ENCODE measurements at regions not wholly inside any gene's neighbourhood (a gene's known extent, or its start where the extent isn't known, plus 50 kb on each side); places are given as distances from the start of the nearest gene placed in this dataset.

DNA sequence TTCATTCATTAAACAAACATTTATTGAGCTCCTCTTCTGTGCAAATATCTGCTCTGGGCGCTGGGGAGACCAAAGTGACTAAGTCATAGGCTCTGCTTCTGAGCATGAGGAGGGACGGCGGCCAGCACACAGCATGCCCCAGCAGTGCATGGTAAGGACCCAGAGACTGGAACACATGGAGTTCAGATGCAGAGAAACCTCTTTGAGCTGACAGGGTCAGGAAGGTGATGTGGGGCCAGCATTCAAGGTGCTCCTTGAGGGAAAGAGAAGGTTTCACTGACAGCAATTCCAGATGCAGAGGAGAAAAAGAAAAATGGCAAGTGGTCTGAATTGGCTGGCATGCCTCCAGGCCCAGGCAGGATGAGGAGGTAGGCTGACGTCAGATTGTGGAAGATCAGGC is 234.5 kb downstream of the UACA start:
- TF ChIP-seq, protein P1, sequence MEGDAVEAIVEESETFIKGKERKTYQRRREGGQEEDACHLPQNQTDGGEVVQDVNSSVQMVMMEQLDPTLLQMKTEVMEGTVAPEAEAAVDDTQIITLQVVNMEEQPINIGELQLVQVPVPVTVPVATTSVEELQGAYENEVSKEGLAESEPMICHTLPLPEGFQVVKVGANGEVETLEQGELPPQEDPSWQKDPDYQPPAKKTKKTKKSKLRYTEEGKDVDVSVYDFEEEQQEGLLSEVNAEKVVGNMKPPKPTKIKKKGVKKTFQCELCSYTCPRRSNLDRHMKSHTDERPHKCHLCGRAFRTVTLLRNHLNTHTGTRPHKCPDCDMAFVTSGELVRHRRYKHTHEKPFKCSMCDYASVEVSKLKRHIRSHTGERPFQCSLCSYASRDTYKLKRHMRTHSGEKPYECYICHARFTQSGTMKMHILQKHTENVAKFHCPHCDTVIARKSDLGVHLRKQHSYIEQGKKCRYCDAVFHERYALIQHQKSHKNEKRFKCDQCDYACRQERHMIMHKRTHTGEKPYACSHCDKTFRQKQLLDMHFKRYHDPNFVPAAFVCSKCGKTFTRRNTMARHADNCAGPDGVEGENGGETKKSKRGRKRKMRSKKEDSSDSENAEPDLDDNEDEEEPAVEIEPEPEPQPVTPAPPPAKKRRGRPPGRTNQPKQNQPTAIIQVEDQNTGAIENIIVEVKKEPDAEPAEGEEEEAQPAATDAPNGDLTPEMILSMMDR (IDR thresholded peaks at IDR 0.05) = no peak
- TF ChIP-seq EZH2phosphoT487 (IDR thresholded peaks at IDR 0.05) = no peak
